Muscle of leg (tissue), 3 donors: ENCODE measurements at regions not wholly inside any gene's neighbourhood (a gene's known extent, or its start where the extent isn't known, plus 50 kb on each side); places are given as distances from the start of the nearest gene placed in this dataset.
"Not testable (repeated sequence)": the region's sequence is repeated elsewhere in the genome, so short reads cannot be mapped to it uniquely, and the experiment has no call there.

Experiments
- DNase-seq: peaks from one replicate; pipeline ENCODE4 v3.0.0; 2013
- H3K27ac ChIP-seq: one replicate; pipeline ENCODE4 v1.5.1; 2013; ENCODE audit warnings: mild to moderate bottlenecking, low read length, control low read depth
- H3K27me3 ChIP-seq: one replicate; pipeline ENCODE4 v1.6.1; 2013; ENCODE audit warnings: low read length; ENCODE audit not compliant: control insufficient read depth, insufficient read depth
- H3K36me3 ChIP-seq: one replicate; pipeline ENCODE4 v1.6.1; 2013; ENCODE audit warnings: low read length; ENCODE audit not compliant: control insufficient read depth, insufficient read depth
- H3K4me1 ChIP-seq: one replicate; pipeline ENCODE4 v1.6.1; 2013; ENCODE audit warnings: low read length; ENCODE audit not compliant: control insufficient read depth, insufficient read depth
- H3K4me3 ChIP-seq: one replicate; pipeline ENCODE4 v1.5.1; 2013; ENCODE audit warnings: low read length, control low read depth
- H3K9me3 ChIP-seq: replicated peaks from 2 replicates; pipeline ENCODE4 v1.6.1; 2013; ENCODE audit warnings: low read depth, low read length; ENCODE audit not compliant: control insufficient read depth
- WGBS: methylation state at CpG from one replicate; pipeline ENCODE4 v1.1.5; 2013; ENCODE audit warnings: missing lambda C conversion rate; ENCODE audit not compliant: insufficient coverage; 5-methylcytosine and 5-hydroxymethylcytosine counted together

DNA sequence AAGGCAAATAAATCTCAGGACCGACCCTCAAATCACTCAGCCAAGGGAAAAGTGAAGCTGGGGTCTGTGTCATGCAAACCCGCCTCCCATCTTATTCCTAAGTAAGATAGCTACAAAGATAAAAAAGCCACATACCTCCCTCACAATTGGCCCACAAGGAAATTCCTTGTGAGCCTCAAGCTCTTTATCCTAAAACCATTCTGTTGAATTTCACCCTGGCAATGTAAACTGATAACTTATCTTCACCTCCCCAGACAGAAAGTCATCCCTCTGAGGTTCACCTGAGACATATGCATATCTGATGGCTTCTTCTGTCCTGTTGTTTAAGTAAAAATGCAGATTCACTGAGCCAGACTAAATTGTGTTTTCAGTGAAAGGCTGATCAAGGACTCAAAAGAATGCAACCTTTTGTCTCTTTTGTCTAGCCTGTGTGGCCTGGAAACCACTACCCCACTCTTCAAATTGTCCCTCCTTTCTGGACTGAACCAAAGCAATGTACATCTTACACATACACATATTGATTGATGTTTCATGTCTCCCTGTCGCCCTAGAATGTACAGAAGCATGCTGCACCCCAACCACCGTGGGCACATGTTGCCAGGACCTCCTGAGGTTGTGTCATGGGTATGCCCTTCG, 91.3 kb downstream of the MFAP3L start:
- no peaks in the 10 kb centered on the region for H3K9me3 ChIP-seq
- H3K4me3 ChIP-seq: no peak overlapping the region
- no peaks in the 10 kb centered on the region for H3K27me3 ChIP-seq
- DNase-seq: no peak
- no peaks in the 10 kb centered on the region for H3K36me3 ChIP-seq
- no peaks in the 10 kb centered on the region for H3K4me1 ChIP-seq
- 85% methylated on average over 2 of the region's 5 CpGs for WGBS
- H3K27ac ChIP-seq: no peak overlapping the region

GRCh38 chr4:169933531-169933930, 92.7 kb downstream of the MFAP3L start:
- Histone ChIP-seq H3K27me3 (no peaks in the 10 kb centered on the region), H3K4me1 (no peaks in the 10 kb centered on the region), H3K27ac (no peak overlapping the region), H3K4me3 (no peak overlapping the region), H3K9me3 (no peaks in the 10 kb centered on the region), H3K36me3 (no peaks in the 10 kb centered on the region)
- no peak for DNase-seq
- WGBS: no CpG with 5 or more reads among the region's 3 CpGs

- no peak for DNase-seq
- Histone ChIP-seq H3K4me3 (no peak overlapping the region), H3K27ac (no peak overlapping the region), H3K36me3 (no peaks in the 10 kb centered on the region), H3K27me3 (no peaks in the 10 kb centered on the region), H3K9me3 (no peaks in the 10 kb centered on the region), H3K4me1 (no peaks in the 10 kb centered on the region)
- no CpG with 5 or more reads among the region's 3 CpGs for WGBS
These were observed 94.2 kb downstream of the MFAP3L start for GRCh38 chr4:169931964-169932363.

GRCh38 chr4:169930755-169931154, 95.4 kb downstream of the MFAP3L start:
- H3K27ac ChIP-seq, H3K4me1 ChIP-seq, H3K9me3 ChIP-seq, DNase-seq, H3K36me3 ChIP-seq, H3K27me3 ChIP-seq, H3K4me3 ChIP-seq: not testable (repeated sequence)
- WGBS: no CpG with 5 or more reads among the region's 1 CpG

DNA sequence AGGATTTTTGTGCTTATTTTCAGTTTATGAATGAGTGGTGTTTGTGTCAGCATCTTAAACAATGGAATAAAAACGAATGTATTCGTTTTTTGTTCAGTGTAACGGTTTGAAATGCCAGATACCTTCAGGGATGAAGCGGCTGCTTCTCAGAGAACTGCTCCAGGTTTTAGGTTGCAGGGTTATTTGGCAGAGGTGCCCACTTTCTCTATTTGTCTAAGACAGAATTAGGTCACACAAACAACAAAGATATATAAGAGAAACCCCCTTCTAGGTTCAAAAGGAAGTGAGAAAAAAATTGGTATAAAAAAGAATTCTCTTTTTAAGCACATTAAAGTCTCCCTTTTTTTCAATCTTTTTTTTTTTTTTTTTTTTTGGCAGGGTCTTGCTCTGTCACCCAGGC, 98.9 kb downstream of the MFAP3L start:
- no CpG with 5 or more reads among the region's 4 CpGs for WGBS
- H3K4me3 ChIP-seq: no peak overlapping the region
- no peak for DNase-seq
- no peaks in the 10 kb centered on the region for H3K9me3 ChIP-seq
- no peak overlapping the region for H3K27ac ChIP-seq
- no peaks in the 10 kb centered on the region for H3K4me1 ChIP-seq
- no peaks in the 10 kb centered on the region for H3K36me3 ChIP-seq
- no peaks in the 10 kb centered on the region for H3K27me3 ChIP-seq

DNA sequence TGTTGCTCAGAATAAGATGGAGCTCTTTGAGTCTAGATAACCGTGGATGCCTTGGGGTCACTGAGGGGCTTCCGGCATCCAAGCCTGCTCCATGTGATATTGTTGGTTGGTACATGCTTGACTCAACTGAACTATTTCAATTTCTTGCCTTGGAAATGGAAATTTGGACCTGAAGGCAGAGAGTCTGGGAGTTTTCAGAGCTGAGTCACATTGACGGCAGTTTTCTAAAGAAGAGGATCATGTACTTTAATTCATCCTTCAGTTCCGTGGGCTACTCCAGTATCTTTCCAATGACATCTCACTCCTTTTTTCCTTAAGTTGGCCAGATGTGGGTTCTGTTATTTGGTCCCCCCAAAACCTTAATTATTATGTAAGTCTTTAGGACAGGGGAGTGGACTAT, 100.5 kb downstream of the MFAP3L start:
- Histone ChIP-seq H3K27ac (no peak overlapping the region), H3K9me3 (no peaks in the 10 kb centered on the region), H3K4me1 (no peaks in the 10 kb centered on the region), H3K36me3 (no peaks in the 10 kb centered on the region), H3K4me3 (no peak overlapping the region), H3K27me3 (no peaks in the 10 kb centered on the region)
- WGBS: 94% methylated on average over 2 of the region's 4 CpGs
- no peak for DNase-seq

DNA sequence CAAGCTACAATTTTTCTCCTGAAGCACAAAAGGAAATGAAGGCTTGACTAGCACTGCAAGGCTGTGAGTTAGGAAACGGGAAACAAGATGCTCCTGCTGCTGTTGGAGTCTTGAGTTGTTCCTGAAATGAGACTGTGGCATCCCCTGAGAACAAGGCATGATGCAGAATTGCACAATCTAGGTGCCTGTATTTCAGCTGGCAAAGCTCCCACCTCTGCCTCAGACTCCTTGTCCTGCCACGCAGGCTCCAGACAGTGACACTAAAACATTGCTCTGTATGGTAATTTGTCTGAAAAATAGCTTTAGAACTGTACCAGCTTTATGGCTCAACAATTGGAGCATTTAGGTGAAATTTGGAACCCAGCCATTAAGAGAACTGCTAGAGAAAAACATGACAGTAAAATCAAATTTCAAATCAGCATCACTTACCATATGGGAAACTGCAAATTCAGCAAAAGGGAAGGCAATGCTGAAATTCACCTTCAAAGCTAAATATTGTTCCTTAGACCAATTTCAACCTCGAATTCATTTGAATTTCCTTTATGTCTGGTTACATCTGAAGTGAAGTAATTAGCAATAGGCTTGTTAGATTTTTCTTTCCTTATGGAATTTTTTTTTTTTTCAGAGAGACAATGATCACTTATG, 103.4 kb downstream of the MFAP3L start:
- WGBS: 9% methylated on average over 1 of the region's 3 CpGs
- Histone ChIP-seq H3K4me3 (no peak overlapping the region), H3K27ac (no peak overlapping the region), H3K4me1 (no peaks in the 10 kb centered on the region), H3K9me3 (no peaks in the 10 kb centered on the region), H3K36me3 (no peaks in the 10 kb centered on the region), H3K27me3 (no peaks in the 10 kb centered on the region)
- DNase-seq: no peak

DNA sequence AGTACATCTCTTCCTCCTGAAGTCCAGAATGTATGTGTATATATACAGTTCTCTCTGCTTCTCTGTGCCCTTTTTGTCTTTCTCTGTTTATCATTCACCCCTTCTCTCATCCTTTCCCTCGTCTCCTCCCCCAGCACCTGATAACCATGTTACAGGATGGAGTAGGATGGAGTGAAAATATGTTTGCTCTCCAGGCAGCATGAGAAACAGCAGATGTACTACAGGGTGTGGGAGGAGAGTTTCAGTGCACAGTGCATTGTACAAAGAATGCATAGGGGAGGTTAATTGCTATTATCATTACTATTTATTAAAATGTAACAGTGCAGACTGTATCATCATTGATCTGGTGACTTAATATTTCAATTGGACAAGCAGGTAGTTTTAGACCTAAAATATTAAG, 104.5 kb downstream of the MFAP3L start:
- Histone ChIP-seq H3K9me3 (no peaks in the 10 kb centered on the region), H3K36me3 (no peaks in the 10 kb centered on the region), H3K4me3 (no peak overlapping the region), H3K4me1 (no peaks in the 10 kb centered on the region), H3K27me3 (no peaks in the 10 kb centered on the region), H3K27ac (no peak overlapping the region)
- no CpG with 5 or more reads among the region's 1 CpG for WGBS
- DNase-seq: no peak

GRCh38 chr4:169921237-169921636, 105.0 kb downstream of the MFAP3L start:
- H3K9me3 ChIP-seq: no peaks in the 10 kb centered on the region
- H3K27ac ChIP-seq: no peak overlapping the region
- H3K4me1 ChIP-seq: no peaks in the 10 kb centered on the region
- no peak for DNase-seq
- 70% methylated on average over 3 of the region's 9 CpGs for WGBS
- H3K36me3 ChIP-seq: no peaks in the 10 kb centered on the region
- no peak overlapping the region for H3K4me3 ChIP-seq
- H3K27me3 ChIP-seq: no peaks in the 10 kb centered on the region

DNA sequence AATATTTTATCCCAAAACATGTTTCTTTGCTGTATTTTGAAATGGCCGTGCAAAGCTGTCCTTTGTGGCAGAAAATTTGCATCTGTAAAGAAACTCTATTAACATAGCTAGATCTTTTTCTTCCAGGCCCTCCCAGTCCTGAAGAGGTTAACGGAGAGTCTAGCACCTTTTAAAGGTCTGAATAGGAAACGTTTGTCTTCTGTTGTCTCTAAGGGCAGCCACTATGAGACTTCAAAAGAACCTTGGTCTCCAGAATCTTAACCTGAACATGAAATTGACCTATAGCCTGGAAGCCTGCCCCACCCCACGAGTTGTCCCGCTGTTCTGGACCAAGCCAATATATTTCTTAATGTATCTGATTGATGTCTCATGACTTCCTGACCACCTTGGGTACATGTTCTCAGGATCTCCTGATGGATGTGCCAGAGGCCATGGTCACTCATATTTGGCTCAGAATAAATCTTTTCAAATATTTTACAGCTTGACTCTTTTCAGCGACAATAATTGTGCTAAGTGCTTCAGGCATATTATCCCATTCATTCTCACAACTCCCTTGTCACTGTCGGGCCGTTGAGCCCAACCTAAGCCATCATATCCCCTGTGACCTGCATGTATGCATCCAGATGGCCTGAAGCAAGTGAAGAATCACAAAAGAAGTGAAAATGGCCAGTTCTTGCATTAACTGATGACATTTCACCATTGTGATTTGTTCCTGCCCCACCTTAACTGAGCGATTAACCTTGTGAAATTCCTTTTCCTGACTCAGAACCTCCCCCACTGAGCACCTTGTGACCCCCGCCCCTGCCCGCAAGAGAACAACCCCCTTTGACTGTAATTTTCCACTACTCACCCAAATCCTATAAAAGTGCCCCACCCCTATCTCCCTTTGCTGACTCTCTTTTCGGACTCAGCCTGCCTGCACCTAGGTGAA, 106.7 kb downstream of the MFAP3L start:
- DNase-seq, H3K36me3 ChIP-seq, H3K9me3 ChIP-seq, H3K27me3 ChIP-seq, H3K27ac ChIP-seq, H3K4me1 ChIP-seq, H3K4me3 ChIP-seq: not testable (repeated sequence)
- 48% methylated on average over 7 of the region's 12 CpGs for WGBS
